Smooth muscle cell (in vitro differentiated cells): ENCODE measurements at regions not wholly inside any gene's neighbourhood (a gene's known extent, or its start where the extent isn't known, plus 50 kb on each side); places are given as distances from the start of the nearest gene placed in this dataset.

Experiments used
- DNase-seq: peaks from one replicate; lab custom pipeline; 2025; ENCODE audit not compliant: unreplicated experiment; lab: John Stamatoyannopoulos, UW
- H2AFZ ChIP-seq: fragments of 200-600 bp; sonication (generic); 2 replicates; pipeline ENCODE4 v1.6.0; 2016; ENCODE audit warnings: antibody characterized with exemption, low read depth, mild to moderate bottlenecking
- H3F3A ChIP-seq: fragments of 200-600 bp; sonication (generic); 2 replicates; pipeline ENCODE4 v1.6.0; 2017; ENCODE audit warnings: antibody characterized with exemption, low read depth
- H3K27ac ChIP-seq: fragments of 200-600 bp; sonication (generic); 2 replicates; pipeline ENCODE4 v1.5.1; 2016; ENCODE audit warnings: low read depth, mild to moderate bottlenecking
- H3K27me3 ChIP-seq: fragments of 200-600 bp; sonication (generic); 2 replicates; pipeline ENCODE4 v1.6.1; 2016; ENCODE audit warnings: low read depth, mild to moderate bottlenecking
- H3K36me3 ChIP-seq: fragments of 200-600 bp; sonication (generic); 2 replicates; pipeline ENCODE4 v1.5.1; 2016; ENCODE audit warnings: low read depth
- H3K4me1 ChIP-seq: fragments of 200-600 bp; sonication (generic); 2 replicates; pipeline ENCODE4 v1.5.1; 2016; ENCODE audit warnings: low read depth
- H3K4me2 ChIP-seq: fragments of 200-600 bp; sonication (generic); 2 replicates; pipeline ENCODE4 v1.6.0; 2016; ENCODE audit warnings: mild to moderate bottlenecking
- H3K4me3 ChIP-seq: fragments of 200-600 bp; sonication (generic); 2 replicates; pipeline ENCODE4 v1.5.1; 2016; ENCODE audit warnings: mild to moderate bottlenecking
- H3K79me2 ChIP-seq: fragments of 200-600 bp; sonication (generic); 2 replicates; pipeline ENCODE4 v1.6.0; 2016; ENCODE audit warnings: low read depth, mild to moderate bottlenecking
- H3K9ac ChIP-seq: fragments of 200-600 bp; sonication (generic); 2 replicates; pipeline ENCODE4 v1.6.0; 2016; ENCODE audit warnings: low read depth
- H3K9me3 ChIP-seq: fragments of 200-600 bp; sonication (generic); replicated peaks from 2 replicates; pipeline ENCODE4 v1.5.1; 2016; ENCODE audit warnings: low read depth
- H4K20me1 ChIP-seq: fragments of 200-600 bp; sonication (generic); 2 replicates; pipeline ENCODE4 v1.6.0; 2016; ENCODE audit warnings: low read depth
- CTCF ChIP-seq: fragments of 200-600 bp; sonication (generic); IDR thresholded peaks from 2 replicates; pipeline ENCODE4 v1.5.1; 2017; ENCODE audit warnings: borderline replicate concordance, mild to moderate bottlenecking, antibody characterized with exemption; ENCODE audit not compliant: insufficient read depth, poor library complexity, severe bottlenecking
- WGBS: methylation state at CpG from one replicate; pipeline ENCODE4 v1.1.7; 2016; ENCODE audit warnings: low lambda C conversion rate; 5-methylcytosine and 5-hydroxymethylcytosine counted together

- H3F3A ChIP-seq: no peaks in the 10 kb centered on the region
- DNase-seq: no peak
Observed at GRCh38 chr2:236988690-236989624, 96.7 kb upstream of the COPS8 start.

GRCh38 chr2:236990552-236990951, 95.1 kb upstream of the COPS8 start:
- no peak for DNase-seq
- no peak overlapping the region for H3K9ac ChIP-seq
- no peaks in the 10 kb centered on the region for H3K36me3 ChIP-seq
- H3K4me2 ChIP-seq: no peak overlapping the region
- TF ChIP-seq CTCF: no peak
- H3K9me3 ChIP-seq: no peaks in the 10 kb centered on the region
- H2AFZ ChIP-seq: no peak overlapping the region
- H3K27me3 ChIP-seq: no peaks in the 10 kb centered on the region
- H3K79me2 ChIP-seq: no peaks in the 10 kb centered on the region
- no peak overlapping the region for H3K4me3 ChIP-seq
- H3K27ac ChIP-seq: no peak overlapping the region
- H3K4me1 ChIP-seq: peaks cover 4% of the 10 kb centered on the region
- H4K20me1 ChIP-seq: no peaks in the 10 kb centered on the region
- WGBS: 93% methylated on average over 2 of the region's 2 CpGs
- no peaks in the 10 kb centered on the region for H3F3A ChIP-seq

More at GRCh38 chr2:236988690-236989624, 96.7 kb upstream of the COPS8 start:
- no peak overlapping the region for H3K27ac ChIP-seq
- no peaks in the 10 kb centered on the region for H3K9me3 ChIP-seq
- H3K4me3 ChIP-seq: no peak overlapping the region
- no peak overlapping the region for H2AFZ ChIP-seq
- H3K9ac ChIP-seq: no peak overlapping the region
- H4K20me1 ChIP-seq: no peaks in the 10 kb centered on the region
- no peaks in the 10 kb centered on the region for H3K36me3 ChIP-seq
- no peaks in the 10 kb centered on the region for H3K79me2 ChIP-seq
- H3K4me1 ChIP-seq: peaks cover 4% of the 10 kb centered on the region
- H3K4me2 ChIP-seq: no peak overlapping the region
- no peak for TF ChIP-seq CTCF
- H3K27me3 ChIP-seq: no peaks in the 10 kb centered on the region
- WGBS: 73% methylated on average over 16 of the region's 16 CpGs

- TF ChIP-seq CTCF: no peak
- no peaks in the 10 kb centered on the region for H3K79me2 ChIP-seq
Observed at GRCh38 chr2:236991874-236992273, 93.8 kb upstream of the COPS8 start.

More at GRCh38 chr2:236991874-236992273, 93.8 kb upstream of the COPS8 start:
- 95% methylated on average over 1 of the region's 1 CpG for WGBS
- no peaks in the 10 kb centered on the region for H3K9me3 ChIP-seq
- no peak overlapping the region for H3K4me2 ChIP-seq
- no peak overlapping the region for H3K4me3 ChIP-seq
- H4K20me1 ChIP-seq: no peaks in the 10 kb centered on the region
- no peaks in the 10 kb centered on the region for H3F3A ChIP-seq
- no peak overlapping the region for H2AFZ ChIP-seq
- DNase-seq: no peak
- H3K9ac ChIP-seq: no peak overlapping the region
- no peaks in the 10 kb centered on the region for H3K27me3 ChIP-seq
- H3K4me1 ChIP-seq: peaks cover 4% of the 10 kb centered on the region
- H3K36me3 ChIP-seq: no peaks in the 10 kb centered on the region
- H3K27ac ChIP-seq: no peak overlapping the region
